ENCODE measurements at regions not wholly inside any gene's neighbourhood (a gene's known extent, or its start where the extent isn't known, plus 50 kb on each side); places are given as distances from the start of the nearest gene placed in this dataset.

GRCh38 chr10:130654726-130655125 is 518.5 kb downstream of the GLRX3 start:
- TF ChIP-seq POU2F2 (IDR thresholded peaks at IDR 0.05; ENCODE audit: low read depth, low read length) (no peak), SPI1 (IDR thresholded peaks at IDR 0.05; ENCODE audit: low read depth, low read length) (no peak), POLR2A (IDR thresholded peaks at IDR 0.05; ENCODE audit: low read depth, low read length) (no peak), PAX5 (IDR thresholded peaks at IDR 0.05; ENCODE audit: insufficient read depth, low read length, severe bottlenecking) (no peak), TAF1 (IDR thresholded peaks at IDR 0.05; ENCODE audit: low read depth, low read length) (no peak), POLR2AphosphoS5 (IDR thresholded peaks at IDR 0.05; ENCODE audit: low read depth, low read length) (no peak)
- FAIRE-seq (no peak), DNase-seq (ENCODE audit: insufficient read length, low spot score) (no peak)

- DNase-seq (ENCODE audit: insufficient read length, low spot score) (no peak), FAIRE-seq (no peak)
- TF ChIP-seq TAF1 (IDR thresholded peaks at IDR 0.05; ENCODE audit: low read depth, low read length) (no peak), POLR2A (IDR thresholded peaks at IDR 0.05; ENCODE audit: low read depth, low read length) (no peak), SPI1 (IDR thresholded peaks at IDR 0.05; ENCODE audit: low read depth, low read length) (no peak), POU2F2 (IDR thresholded peaks at IDR 0.05; ENCODE audit: low read depth, low read length) (no peak), PAX5 (IDR thresholded peaks at IDR 0.05; ENCODE audit: insufficient read depth, low read length, severe bottlenecking) (no peak), POLR2AphosphoS5 (IDR thresholded peaks at IDR 0.05; ENCODE audit: low read depth, low read length) (no peak)
These were observed 519.4 kb downstream of the GLRX3 start for GRCh38 chr10:130655313-130656186.

GRCh38 chr10:130656187-130656575 is 520.0 kb downstream of the GLRX3 start:
- no peak for FAIRE-seq
- TF ChIP-seq PAX5 (IDR thresholded peaks at IDR 0.05; ENCODE audit: insufficient read depth, low read length, severe bottlenecking) = no peak
- no peak for TF ChIP-seq TAF1 (IDR thresholded peaks at IDR 0.05; ENCODE audit: low read depth, low read length)
- TF ChIP-seq POLR2A (IDR thresholded peaks at IDR 0.05; ENCODE audit: low read depth, low read length) = no peak
- TF ChIP-seq SPI1 (IDR thresholded peaks at IDR 0.05; ENCODE audit: low read depth, low read length) = no peak
- no peak for TF ChIP-seq POLR2AphosphoS5 (IDR thresholded peaks at IDR 0.05; ENCODE audit: low read depth, low read length)
- TF ChIP-seq POU2F2 (IDR thresholded peaks at IDR 0.05; ENCODE audit: low read depth, low read length) = no peak
- no peak for DNase-seq (ENCODE audit: insufficient read length, low spot score)

- no peak for FAIRE-seq
- no peak for DNase-seq (ENCODE audit: insufficient read length, low spot score)
- TF ChIP-seq POU2F2 (IDR thresholded peaks at IDR 0.05; ENCODE audit: low read depth, low read length) = no peak
These were observed 520.5 kb downstream of the GLRX3 start for GRCh38 chr10:130656582-130657133.

GRCh38 chr10:130658687-130659290 is 522.6 kb downstream of the GLRX3 start:
- FAIRE-seq = no peak
- TF ChIP-seq SPI1 (IDR thresholded peaks at IDR 0.05; ENCODE audit: low read depth, low read length) (no peak), PAX5 (IDR thresholded peaks at IDR 0.05; ENCODE audit: insufficient read depth, low read length, severe bottlenecking) (no peak), POLR2AphosphoS5 (IDR thresholded peaks at IDR 0.05; ENCODE audit: low read depth, low read length) (no peak), TAF1 (IDR thresholded peaks at IDR 0.05; ENCODE audit: low read depth, low read length) (no peak)

GRCh38 chr10:130659528-130659927 is 523.3 kb downstream of the GLRX3 start:
- DNase-seq (ENCODE audit: insufficient read length, low spot score) = no peak
- no peak for TF ChIP-seq POLR2A (IDR thresholded peaks at IDR 0.05; ENCODE audit: low read depth, low read length)
- no peak for TF ChIP-seq POLR2AphosphoS5 (IDR thresholded peaks at IDR 0.05; ENCODE audit: low read depth, low read length)
- no peak for TF ChIP-seq POU2F2 (IDR thresholded peaks at IDR 0.05; ENCODE audit: low read depth, low read length)
- TF ChIP-seq PAX5 (IDR thresholded peaks at IDR 0.05; ENCODE audit: insufficient read depth, low read length, severe bottlenecking) = no peak
- TF ChIP-seq TAF1 (IDR thresholded peaks at IDR 0.05; ENCODE audit: low read depth, low read length) = no peak
- TF ChIP-seq SPI1 (IDR thresholded peaks at IDR 0.05; ENCODE audit: low read depth, low read length) = no peak
- FAIRE-seq = no peak

More at GRCh38 chr10:130658687-130659290, 522.6 kb downstream of the GLRX3 start:
- DNase-seq (ENCODE audit: insufficient read length, low spot score) = no peak

- FAIRE-seq = no peak
- TF ChIP-seq TAF1 (IDR thresholded peaks at IDR 0.05; ENCODE audit: low read depth, low read length) = no peak
- no peak for TF ChIP-seq POU2F2 (IDR thresholded peaks at IDR 0.05; ENCODE audit: low read depth, low read length)
- TF ChIP-seq POLR2AphosphoS5 (IDR thresholded peaks at IDR 0.05; ENCODE audit: low read depth, low read length) = no peak
- no peak for TF ChIP-seq PAX5 (IDR thresholded peaks at IDR 0.05; ENCODE audit: insufficient read depth, low read length, severe bottlenecking)
- TF ChIP-seq POLR2A (IDR thresholded peaks at IDR 0.05; ENCODE audit: low read depth, low read length) = no peak
- no peak for TF ChIP-seq SPI1 (IDR thresholded peaks at IDR 0.05; ENCODE audit: low read depth, low read length)
These were observed 524.1 kb downstream of the GLRX3 start for GRCh38 chr10:130660266-130660665.

GRCh38 chr10:130661419-130661818 is 525.2 kb downstream of the GLRX3 start:
- DNase-seq (ENCODE audit: insufficient read length, low spot score) = no peak
- no peak for FAIRE-seq
- no peak for TF ChIP-seq POLR2A (IDR thresholded peaks at IDR 0.05; ENCODE audit: low read depth, low read length)
- TF ChIP-seq PAX5 (IDR thresholded peaks at IDR 0.05; ENCODE audit: insufficient read depth, low read length, severe bottlenecking) = no peak
- TF ChIP-seq SPI1 (IDR thresholded peaks at IDR 0.05; ENCODE audit: low read depth, low read length) = no peak
- no peak for TF ChIP-seq POU2F2 (IDR thresholded peaks at IDR 0.05; ENCODE audit: low read depth, low read length)
- TF ChIP-seq TAF1 (IDR thresholded peaks at IDR 0.05; ENCODE audit: low read depth, low read length) = no peak
- TF ChIP-seq POLR2AphosphoS5 (IDR thresholded peaks at IDR 0.05; ENCODE audit: low read depth, low read length) = no peak

More at GRCh38 chr10:130660266-130660665, 524.1 kb downstream of the GLRX3 start:
- DNase-seq (ENCODE audit: insufficient read length, low spot score) = no peak

- DNase-seq (ENCODE audit: insufficient read length, low spot score) (no peak), FAIRE-seq (no peak)
- TF ChIP-seq POLR2A (IDR thresholded peaks at IDR 0.05; ENCODE audit: low read depth, low read length) = no peak
These were observed 526.6 kb downstream of the GLRX3 start for GRCh38 chr10:130662775-130663174.
